HG03457 (cell line): ENCODE measurements at regions not wholly inside any gene's neighbourhood (a gene's known extent, or its start where the extent isn't known, plus 50 kb on each side); places are given as distances from the start of the nearest gene placed in this dataset.
A peak's percentile ranks its signal among the peaks of the same experiment; 100 is the strongest.
"Not testable (repeated sequence)": the region's sequence is repeated elsewhere in the genome, so short reads cannot be mapped to it uniquely, and the experiment has no call there.

Experiments used
- ATAC-seq: cut with Tn5 transposase; IDR thresholded peaks from one replicate; pipeline ENCODE4 v1.9.1; 2021; ENCODE audit warnings: moderate number of reproducible peaks; ENCODE audit not compliant: unreplicated experiment

DNA sequence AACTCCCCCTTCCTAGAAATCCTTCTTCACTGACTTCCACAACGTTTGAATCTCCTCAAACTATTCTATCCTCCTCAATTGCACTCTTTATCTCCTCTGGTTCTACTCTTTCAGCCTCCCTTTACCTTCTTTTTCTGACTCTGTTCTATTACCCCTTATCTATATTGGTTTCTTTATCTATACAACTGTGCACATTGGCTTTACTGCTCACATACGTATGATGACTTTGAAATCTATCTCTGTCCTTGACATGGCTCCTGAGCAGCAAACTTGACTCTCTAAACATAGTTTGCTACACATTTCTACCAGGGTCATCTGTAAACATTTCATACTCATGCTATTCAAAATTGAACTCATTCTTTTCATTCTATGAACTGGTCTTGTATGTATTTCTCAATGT, 601.0 kb upstream of the LINC00305 start:
- ATAC-seq = no peak

DNA sequence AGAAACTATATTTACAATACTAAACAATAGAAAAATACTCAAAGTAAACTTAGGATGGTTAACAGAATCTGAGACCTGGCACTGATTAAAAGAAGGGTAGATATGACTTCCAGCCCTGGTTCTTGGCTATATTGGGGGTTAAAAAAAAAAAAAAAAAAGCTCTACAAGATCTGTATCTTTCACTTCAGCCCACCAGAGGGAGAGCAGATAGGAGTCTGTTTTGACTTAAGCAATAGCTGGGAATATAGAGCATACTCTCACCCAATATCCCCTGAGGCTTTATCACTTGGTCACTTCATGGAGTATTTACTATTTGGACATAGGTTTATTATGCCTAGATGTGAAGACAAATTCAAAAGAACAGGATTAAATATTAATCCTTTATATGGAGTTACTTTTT, 598.9 kb upstream of the LINC00305 start:
- ATAC-seq = no peak

DNA sequence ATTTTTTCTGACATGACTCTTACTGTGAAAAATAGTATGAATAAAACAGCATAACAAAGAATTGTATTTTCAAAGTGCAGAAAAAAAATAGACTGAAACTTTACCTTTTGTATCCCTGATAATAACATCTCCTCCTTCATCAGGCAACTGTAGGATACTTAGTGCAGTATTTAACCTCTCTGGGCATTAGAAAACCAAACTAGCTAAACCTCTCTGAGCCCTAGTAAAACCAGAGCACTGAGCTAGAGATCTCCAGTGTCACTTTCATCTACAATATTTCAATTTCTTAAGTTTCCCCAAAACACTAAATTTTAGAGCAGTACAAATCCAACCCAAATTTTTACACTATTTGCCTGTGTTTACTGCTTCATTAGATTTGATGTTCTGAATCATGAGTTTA, 594.0 kb upstream of the LINC00305 start:
- ATAC-seq = no peak

DNA sequence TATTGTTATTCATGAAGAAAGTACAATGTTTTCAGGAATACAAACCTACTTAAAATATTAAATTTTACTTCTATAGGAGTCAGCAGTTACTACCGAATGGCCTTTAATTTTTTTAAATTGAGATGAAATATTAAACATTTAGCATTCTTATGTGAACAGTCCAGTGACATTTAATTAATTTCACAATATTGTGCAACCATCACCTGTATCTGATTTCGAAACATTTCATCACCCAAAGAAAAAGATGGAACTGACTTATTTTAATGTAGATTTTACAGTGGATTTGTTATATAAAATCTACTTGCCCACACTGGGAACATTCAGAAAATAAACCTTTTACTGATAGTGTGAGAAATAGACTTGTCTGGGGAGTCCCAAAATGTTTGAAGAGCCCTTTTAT, 585.2 kb upstream of the LINC00305 start:
- ATAC-seq = no peak

DNA sequence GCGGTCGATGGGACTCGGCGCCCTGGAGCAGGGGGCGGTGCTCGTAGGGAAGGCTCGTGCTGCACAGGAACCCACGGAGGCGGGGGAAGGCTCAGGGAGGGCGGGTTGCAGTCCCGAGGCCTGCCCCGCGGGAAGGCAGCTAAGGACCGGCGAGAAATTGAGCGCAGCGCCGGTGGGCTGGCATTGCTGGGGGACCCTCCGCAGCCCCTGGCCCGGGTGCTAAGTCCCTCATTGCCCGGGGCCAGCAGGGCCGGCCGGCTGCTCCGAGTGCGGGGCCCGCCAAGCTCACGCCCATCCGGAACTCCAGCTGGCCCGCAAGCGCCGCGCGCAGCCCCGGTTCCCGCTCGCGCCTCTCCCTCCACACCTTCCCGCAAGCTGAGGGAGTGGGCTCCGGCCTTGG, 576.8 kb upstream of the LINC00305 start:
- ATAC-seq = not testable (repeated sequence)

DNA sequence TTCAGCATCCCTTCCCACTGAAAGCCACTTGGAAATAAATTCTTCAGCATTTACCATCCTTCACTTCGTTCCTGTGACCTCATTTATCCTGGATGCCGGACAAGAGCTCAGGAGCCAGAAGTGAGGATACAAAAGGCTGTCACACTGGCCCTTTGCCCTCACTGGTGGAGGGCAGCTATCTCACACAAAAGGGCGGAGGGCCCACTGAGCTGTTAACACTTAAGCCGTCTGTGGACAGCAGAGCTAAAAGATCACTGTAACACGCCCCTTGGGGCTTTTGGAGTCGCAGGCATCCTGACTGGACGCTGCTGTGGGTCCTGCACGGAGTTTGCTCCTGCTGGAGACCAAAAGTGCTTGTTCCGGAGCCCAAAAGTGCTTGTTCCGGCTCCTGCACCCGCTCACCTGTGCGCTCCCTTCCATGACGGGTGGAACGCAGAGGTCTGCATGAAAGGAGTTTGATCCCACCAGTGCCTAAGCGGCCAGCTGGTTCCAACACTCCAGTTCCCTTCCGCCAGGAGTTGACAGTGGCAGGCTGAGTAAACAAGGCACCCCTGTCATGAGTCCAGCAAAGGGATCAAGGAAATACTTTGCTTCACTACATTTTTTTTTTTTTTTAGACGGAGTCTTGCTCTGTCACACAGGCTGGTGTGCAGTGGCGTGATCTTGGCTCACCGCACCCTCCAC, 572.0 kb upstream of the LINC00305 start:
- ATAC-seq = no peak

DNA sequence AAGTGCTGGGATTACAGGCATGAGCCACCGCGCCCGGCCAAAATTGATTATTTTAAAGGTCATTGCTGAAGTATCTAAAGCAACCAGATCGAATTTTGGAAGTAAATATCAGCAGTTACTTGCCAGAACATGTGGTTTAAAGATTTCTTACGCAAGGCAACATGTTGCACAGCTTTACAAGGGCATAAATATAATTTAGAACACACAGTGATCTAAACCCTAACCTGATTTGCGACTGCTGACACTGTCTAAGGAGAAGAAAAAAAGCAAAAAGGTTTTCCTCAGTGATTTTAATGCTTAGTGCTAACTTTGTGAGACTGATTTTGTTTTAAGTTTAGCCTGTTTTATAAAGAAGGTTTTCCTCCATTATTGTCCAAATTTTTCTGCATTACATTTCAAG, 569.9 kb upstream of the LINC00305 start:
- no peak for ATAC-seq

DNA sequence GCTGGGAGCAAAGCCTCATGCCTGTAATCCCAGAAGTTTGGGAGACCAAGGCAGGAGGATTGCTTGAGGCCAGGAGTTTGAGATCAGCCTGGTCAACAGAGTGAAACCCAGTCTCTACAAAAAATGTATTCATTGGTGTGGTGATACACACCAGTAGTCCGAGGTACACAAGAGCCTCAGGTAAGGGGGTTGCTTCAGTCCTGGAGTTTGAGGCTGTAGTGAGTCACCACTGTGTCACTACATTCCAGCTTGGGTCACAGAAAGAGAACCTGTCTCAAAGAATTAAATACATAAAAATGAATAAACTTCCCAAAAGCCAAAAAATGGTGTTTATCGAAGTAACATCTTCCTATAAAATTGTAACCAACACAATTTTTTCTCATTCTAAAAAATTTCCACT, 568.1 kb upstream of the LINC00305 start:
- no peak for ATAC-seq

DNA sequence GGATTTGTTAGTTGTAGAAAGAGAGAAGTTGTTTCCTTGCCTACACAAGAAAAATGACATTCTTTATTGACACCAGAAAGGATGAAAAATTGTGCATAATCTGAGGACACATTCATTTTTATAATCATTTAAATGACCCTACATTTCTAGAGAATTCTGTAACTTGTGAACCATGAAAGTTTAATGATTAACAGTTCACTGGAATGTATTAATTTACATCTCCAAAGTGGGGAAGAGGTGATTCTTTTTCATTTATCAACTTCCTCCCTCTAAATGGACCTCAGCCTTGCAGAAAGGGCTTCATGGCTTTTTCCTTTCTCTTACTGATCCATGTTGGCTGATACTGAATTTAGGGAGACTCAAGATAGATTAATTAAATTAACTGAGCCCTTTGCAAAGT, 565.2 kb upstream of the LINC00305 start:
- no peak for ATAC-seq

DNA sequence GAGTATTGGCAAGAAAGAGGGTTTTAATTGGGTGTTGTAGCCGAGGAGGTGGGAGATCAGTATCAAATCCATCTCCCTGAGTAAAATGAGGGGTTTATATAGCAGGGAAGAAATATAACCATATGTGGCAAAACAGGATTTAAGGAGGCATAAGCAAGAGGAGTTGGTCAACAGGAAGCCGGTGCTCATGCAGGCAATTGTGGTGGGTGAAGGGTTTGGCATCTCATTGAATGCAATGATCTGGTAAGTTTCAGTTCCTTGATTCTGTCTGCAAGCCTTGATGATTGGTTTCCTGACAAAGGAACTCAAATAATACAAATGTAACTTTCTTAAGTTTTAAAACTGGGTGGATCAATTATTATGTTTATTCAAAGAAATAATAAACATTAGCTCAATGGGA, 564.4 kb upstream of the LINC00305 start:
- peak; percentile 100 for ATAC-seq

DNA sequence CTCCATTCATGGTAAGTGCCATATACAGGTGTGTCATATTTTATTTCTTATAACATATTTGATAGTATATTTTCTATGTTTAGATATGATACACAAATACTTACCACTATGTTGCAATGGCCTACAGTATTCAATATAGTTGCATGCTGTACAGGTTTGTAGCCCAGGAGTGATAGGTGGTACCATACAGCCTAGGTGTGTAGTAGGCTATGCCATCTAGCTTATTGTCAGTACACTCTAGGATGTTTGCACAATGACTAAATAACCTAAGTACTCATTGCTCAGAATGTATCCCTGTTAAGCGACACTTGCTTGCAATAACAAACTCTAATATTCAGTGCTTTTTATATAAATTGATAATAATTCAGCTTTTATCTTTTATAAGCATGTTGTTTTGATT, 563.1 kb upstream of the LINC00305 start:
- no peak for ATAC-seq

DNA sequence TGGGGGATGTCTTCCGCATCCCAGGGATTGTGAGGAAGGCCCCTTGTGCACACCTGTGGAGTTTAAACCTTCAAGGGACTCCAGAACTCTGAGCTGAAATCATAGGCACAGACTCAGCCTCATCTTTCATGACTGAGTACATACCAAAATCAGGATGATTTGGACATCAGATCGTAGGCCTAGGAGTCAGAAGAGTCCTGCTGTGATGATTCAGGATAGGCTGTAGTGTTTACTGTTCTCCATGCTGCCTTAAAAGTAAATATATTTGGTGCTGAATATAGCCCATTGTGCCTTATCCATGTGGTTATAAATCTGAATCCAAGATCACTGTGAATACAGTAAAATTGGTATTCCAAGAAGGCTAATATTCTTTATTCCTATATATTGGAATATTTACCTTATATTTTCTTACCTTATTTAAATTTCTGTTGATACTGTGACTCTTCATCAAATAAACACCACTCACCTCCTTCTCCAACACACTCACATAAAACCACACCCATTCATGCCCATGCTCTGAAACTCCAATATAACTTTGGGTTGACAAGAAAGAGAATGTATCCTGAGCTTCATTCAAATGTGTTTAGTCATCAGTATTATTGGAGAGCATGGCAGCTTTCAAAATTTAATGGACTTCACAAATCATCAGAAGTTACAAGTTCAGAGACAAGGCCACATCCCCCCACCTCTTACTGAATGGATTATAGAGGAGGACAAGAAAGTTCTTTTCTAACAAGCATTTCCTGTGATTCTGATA, 561.4 kb upstream of the LINC00305 start:
- no peak for ATAC-seq

DNA sequence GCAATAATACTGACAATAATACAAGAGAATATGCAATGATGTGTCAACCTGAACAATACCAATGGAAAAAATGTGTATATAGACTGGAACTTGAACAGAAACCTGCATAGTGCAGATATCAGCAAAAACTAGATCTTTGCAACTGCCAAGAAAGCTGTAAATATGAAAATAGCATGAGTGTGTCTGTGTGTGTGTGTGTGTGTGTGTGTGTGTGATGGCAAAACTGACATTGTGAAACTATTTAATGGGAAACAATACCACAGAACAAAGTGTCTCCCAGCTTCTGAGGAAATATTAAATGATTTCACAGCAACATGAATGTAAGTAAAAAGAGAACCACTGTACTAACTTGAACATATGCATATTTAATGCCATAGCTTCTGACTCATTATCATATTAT, 558.2 kb upstream of the LINC00305 start:
- ATAC-seq = no peak

DNA sequence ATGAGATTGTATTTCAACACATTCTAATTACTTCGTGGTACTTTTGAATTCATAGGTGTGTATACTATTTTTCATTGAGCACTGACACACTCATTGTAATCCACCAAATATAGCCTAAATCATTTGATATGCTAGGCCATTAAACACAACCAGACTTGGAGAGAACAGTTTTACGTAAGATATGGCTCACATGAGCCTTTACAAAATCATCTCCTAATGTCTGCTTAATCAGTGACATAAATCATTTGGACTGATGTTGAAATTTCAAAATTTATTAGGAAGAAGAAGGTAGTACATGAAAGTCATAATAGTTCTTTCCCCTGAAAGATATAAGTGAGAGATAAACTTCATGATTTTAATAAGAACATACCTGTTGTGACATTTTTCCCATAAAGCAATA, 550.2 kb upstream of the LINC00305 start:
- ATAC-seq = no peak

DNA sequence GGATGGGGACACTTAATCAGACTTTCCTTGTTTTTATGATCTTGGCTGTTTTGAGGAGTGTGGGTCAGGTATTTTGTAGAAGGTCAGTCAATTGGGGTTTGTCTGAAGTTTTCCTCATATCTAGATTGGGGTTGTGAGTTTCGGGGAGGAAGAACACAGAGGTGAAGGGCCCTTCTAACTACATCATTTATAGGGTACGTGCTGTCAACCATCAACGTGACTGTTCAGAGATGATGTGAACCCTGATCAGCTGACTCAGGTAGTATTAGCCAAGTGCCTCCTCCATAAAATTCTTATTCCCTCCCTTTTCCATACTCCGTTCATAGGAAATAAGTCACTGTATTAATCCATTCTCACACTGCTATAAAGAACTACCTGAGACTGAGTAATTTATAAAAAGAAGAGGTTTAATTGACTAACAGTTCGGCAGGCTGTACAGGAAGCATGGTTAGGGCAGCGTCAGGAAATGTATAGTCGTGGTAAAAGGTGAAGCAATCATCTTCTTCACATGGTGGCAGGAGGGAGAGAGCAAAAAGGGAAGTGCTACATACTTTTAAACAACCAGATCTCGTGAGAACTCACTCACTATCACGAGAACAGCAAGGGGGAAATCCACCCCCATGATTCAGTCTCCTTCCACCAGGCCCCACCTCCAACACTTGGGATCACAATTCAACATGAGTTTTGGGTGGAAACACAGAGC, 547.1 kb upstream of the LINC00305 start:
- ATAC-seq = no peak

DNA sequence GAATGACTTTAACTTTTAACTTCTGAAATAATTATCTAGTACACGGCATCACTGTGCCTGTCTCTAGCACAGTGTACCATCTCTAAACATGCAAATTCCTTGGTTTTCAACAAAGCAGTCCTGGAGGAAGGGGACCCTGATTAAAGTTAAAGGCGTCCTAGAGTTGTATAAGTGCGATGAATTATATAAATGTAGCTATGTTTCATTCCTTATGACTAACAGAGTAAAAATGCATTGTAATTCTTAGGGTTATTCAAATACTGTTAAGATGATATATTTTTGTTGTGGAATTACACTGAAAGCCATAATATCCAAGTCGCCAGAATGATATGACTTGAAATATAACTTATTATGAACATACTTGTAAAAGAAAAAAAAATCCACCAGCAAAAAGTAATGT, 544.9 kb upstream of the LINC00305 start:
- ATAC-seq = no peak

DNA sequence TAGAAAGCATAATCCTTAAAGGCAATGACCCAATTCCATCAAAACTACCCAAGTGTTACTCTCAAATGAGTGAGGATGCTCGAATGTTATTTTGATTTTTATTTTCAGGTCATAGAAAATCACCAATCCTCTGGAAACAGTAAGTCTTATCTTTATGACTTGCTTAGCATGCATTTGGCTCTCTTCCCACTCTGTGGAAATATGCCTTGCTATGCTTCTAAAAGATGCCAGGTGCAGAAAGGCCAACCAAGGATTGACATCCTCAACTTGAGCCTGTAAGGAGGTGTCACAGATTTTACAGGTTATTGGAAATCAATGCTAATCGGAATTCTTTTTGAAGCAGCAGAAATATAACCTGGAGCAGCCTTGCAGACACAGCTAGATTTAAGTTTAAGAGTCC, 543.9 kb upstream of the LINC00305 start:
- no peak for ATAC-seq

DNA sequence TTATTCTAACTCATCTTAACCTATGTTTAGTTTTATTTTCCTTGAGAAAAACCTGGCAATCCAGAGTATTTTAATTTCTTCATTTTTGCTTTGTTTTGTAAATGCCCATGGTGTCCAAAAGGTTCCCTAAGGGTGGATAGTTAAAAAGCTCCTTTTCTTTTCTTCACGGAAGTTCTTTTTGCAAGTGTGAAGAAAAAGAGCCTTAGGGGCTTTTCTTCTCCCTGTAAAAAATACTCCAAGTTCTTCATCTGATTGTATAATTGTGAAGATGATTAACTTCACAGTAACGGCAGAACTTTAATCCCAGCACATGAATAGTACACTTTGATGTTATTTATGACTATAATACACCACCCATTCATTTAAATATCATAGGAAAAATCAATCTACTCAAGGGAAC, 530.2 kb upstream of the LINC00305 start:
- ATAC-seq = no peak

DNA sequence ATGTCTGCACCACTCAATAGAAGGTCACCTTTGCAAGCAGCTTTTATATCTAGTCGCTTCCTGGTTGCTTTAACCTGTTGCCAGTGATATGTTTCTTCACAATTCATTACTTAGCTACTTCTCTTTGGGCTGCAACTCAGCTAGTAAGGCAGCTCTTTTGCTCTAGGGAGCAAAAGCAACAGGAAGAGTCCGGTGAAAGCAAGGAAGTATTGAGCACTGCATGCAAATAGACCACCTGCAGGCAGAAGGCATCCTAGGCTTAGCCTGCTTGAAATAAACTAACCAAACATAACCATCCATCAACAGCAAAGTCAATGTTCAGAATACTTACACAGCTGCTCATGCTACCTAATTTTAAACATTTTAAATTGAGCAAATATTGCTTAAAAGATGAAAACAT, 529.2 kb upstream of the LINC00305 start:
- ATAC-seq = no peak

DNA sequence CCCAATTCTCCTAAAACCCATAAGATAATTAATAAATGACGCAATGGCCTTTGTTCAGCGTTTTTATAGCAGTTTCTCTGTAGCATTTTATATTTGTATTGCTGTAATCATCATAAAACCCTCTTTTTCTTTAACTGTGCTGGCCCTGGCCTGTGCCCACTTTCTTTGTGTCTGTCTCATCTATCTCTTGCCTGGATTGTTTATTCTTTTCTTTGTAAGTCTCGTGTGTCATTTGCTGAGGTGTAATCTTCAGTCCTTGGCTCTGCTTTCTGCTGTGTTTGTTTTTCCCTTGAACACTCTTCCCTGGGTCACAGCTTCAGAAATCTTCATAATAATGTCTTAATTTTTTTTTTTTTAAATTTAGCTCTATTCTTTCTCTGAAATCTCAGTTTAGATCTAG, 525.8 kb upstream of the LINC00305 start:
- no peak for ATAC-seq

DNA sequence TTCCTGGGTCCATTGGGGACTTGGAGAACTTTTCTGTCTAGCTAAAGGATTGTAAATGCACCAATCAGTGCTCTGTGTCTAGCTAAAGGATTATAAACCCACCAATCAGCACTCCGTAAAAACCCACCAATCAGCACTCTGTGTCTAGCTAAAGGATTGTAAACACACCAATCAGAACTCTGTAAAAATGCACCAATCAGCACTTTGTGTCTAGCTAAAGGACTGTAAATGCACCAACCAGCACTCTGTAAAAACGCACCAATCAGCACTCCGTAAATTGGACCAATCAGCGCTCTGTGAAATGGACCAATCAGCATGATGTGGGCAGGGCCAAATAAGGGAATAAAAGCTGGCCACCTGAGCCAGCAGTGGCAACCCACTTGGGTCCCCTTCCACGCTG, 522.4 kb upstream of the LINC00305 start:
- not testable (repeated sequence) for ATAC-seq

DNA sequence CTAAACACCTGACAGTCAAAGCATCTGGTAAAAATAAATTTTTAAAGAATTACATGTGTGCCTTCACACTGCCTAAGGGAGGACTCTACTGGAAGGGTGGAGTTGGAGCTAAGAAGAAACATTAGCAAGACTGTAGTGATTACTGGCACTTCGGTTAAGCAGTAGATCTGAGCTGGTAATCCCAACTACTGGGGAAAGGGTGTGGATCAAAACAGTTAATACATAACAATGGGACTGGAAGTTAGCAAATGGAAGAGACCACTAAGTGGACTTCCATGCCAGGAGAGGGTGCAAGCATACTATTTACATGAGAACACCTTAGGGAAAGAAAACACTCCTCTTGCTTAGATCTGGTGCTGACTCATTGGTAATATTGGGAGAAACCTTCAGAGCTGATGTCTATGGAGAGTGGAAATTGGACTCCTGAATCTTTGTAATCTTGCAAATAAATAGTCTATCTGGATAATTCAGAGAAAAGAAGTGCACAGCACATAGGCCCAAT, 519.6 kb upstream of the LINC00305 start:
- no peak for ATAC-seq
